A673 (cell line): ENCODE measurements at regions not wholly inside any gene's neighbourhood (a gene's known extent, or its start where the extent isn't known, plus 50 kb on each side); places are given as distances from the start of the nearest gene placed in this dataset.

Experiments used
- BruUV-seq: library from RNA; stranded (reverse); fragments of 400-500 nt; replicated peaks from 2 replicates; lab custom pipeline; 2021; lab: Mats Ljungman, UMichigan
- CTCF ChIA-PET: fragments of 300-600 bp; sonication (Branson Sonifier 250); formaldehyde crosslinking; loops from one replicate; lab custom pipeline; 2022; ENCODE audit warnings: antibody characterized with exemption; lab: Charles Lee
- POLR2A ChIA-PET: fragments of 300-600 bp; sonication (Branson Sonifier 250); formaldehyde crosslinking; loops from one replicate; lab custom pipeline; 2022; ENCODE audit warnings: antibody characterized with exemption; ENCODE audit not compliant: low non-redundant PET; lab: Charles Lee
- DNase-seq: peaks from one replicate; pipeline ENCODE4 v3.0.0-alpha.2; 2015; ENCODE audit warnings: low spot score
- H3K27ac ChIP-seq: fragments of 200-600 bp; sonication (generic); 2 replicates; pipeline ENCODE4 v1.5.1; 2016; ENCODE audit warnings: mixed run types, low read depth, mild to moderate bottlenecking, mixed read lengths, antibody characterized with exemption, low read length; ENCODE audit not compliant: poor library complexity, severe bottlenecking
- H3K27me3 ChIP-seq: fragments of 200-600 bp; sonication (generic); replicated peaks from 2 replicates; pipeline ENCODE4 v1.6.1; 2017; ENCODE audit warnings: mixed run types, low read depth, mild to moderate bottlenecking, mixed read lengths, antibody characterized with exemption, low read length; ENCODE audit not compliant: insufficient read depth, poor library complexity
- H3K36me3 ChIP-seq: fragments of 200-600 bp; sonication (generic); 2 replicates; pipeline ENCODE4 v1.6.1; 2016; ENCODE audit warnings: mixed run types, mild to moderate bottlenecking, mixed read lengths, antibody characterized with exemption, low read length; ENCODE audit not compliant: insufficient read depth, poor library complexity, severe bottlenecking
- H3K4me1 ChIP-seq: fragments of 200-600 bp; sonication (generic); 2 replicates; pipeline ENCODE4 v1.6.1; 2017; ENCODE audit warnings: mixed run types, mild to moderate bottlenecking, mixed read lengths, antibody characterized with exemption, low read length; ENCODE audit not compliant: insufficient read depth, poor library complexity, severe bottlenecking
- H3K4me3 ChIP-seq: fragments of 200-600 bp; sonication (generic); 2 replicates; pipeline ENCODE4 v1.5.1; 2016; ENCODE audit warnings: low read depth, mixed run types, mild to moderate bottlenecking, mixed read lengths, low read length; ENCODE audit not compliant: poor library complexity, severe bottlenecking
- H3K9me3 ChIP-seq: fragments of 200-600 bp; sonication (generic); 2 replicates; pipeline ENCODE4 v1.6.1; 2016; ENCODE audit warnings: mixed run types, low read depth, mild to moderate bottlenecking, mixed read lengths, antibody characterized with exemption, low read length; ENCODE audit not compliant: poor library complexity, severe bottlenecking
- CTCF ChIP-seq: fragments of 300-800, 200-600 bp; sonication (generic); conservative IDR thresholded peaks from 2 replicates; pipeline ENCODE4 v1.5.1; 2017; ENCODE audit warnings: low read depth, mild to moderate bottlenecking, antibody characterized with exemption, low read length, moderate library complexity, mixed read lengths
- EZH2 ChIP-seq: fragments of 200-600 bp; sonication (generic); IDR thresholded peaks from 2 replicates; pipeline ENCODE4 v1.6.1; 2017; ENCODE audit warnings: borderline replicate concordance, low read depth, mild to moderate bottlenecking, mixed read lengths, antibody characterized with exemption, low read length; ENCODE audit not compliant: poor library complexity, severe bottlenecking
- intact Hi-C: fragments of 100-400 bp; cut with micrococcal nuclease; formaldehyde crosslinking; loops from one replicate; pipeline ENCODE4 v1.10.0; 2022; ENCODE audit not compliant: unreplicated experiment

- CTCF ChIA-PET = no interaction called here
- H3K4me1 ChIP-seq = no peaks in the 10 kb centered on the region
- H3K27me3 ChIP-seq = no peaks in the 10 kb centered on the region
- intact Hi-C loops = no loop called here
- TF ChIP-seq CTCF = no peak
- TF ChIP-seq EZH2 = no peak
- no peak for DNase-seq
- no peaks in the 10 kb centered on the region for H3K36me3 ChIP-seq
- no peak overlapping the region for H3K27ac ChIP-seq
- H3K4me3 ChIP-seq = no peak overlapping the region
- no TSS peak for BruUV-seq
- POLR2A ChIA-PET = no interaction called here
- no peaks in the 10 kb centered on the region for H3K9me3 ChIP-seq
These were observed 2212.7 kb upstream of the PCDH20 start for GRCh38 chr13:63628310-63628709.

GRCh38 chr13:63625869-63626268, 2210.2 kb upstream of the PCDH20 start:
- TF ChIP-seq EZH2 (no peak), CTCF (no peak)
- peak; percentile 51 for DNase-seq
- intact Hi-C loops = no loop called here
- ChIA-PET CTCF (no interaction called here), POLR2A (no interaction called here)
- Histone ChIP-seq H3K4me1 (no peaks in the 10 kb centered on the region), H3K36me3 (no peaks in the 10 kb centered on the region), H3K27ac (no peak overlapping the region), H3K4me3 (no peak overlapping the region), H3K9me3 (no peaks in the 10 kb centered on the region), H3K27me3 (no peaks in the 10 kb centered on the region)
- no TSS peak for BruUV-seq

GRCh38 chr13:63614874-63615612, 2199.4 kb upstream of the PCDH20 start:
- Histone ChIP-seq H3K27ac (no peak overlapping the region), H3K4me3 (no peak overlapping the region), H3K36me3 (no peaks in the 10 kb centered on the region), H3K4me1 (no peaks in the 10 kb centered on the region), H3K27me3 (no peaks in the 10 kb centered on the region), H3K9me3 (no peaks in the 10 kb centered on the region)
- DNase-seq = no peak
- ChIA-PET POLR2A (no interaction called here), CTCF (no interaction called here)
- TF ChIP-seq EZH2 (no peak), CTCF (no peak)
- BruUV-seq = no TSS peak
- intact Hi-C loops = no loop called here
